Neural progenitor cell (in vitro differentiated cells): ENCODE measurements at regions not wholly inside any gene's neighbourhood (a gene's known extent, or its start where the extent isn't known, plus 50 kb on each side); places are given as distances from the start of the nearest gene placed in this dataset.

ENCODE experiments used
- DNase-seq: peaks from one replicate; pipeline ENCODE4 v3.0.0-alpha.2; 2016; ENCODE audit warnings: low spot score
- H2AFZ ChIP-seq: fragments of 200-600 bp; sonication (generic); replicated peaks from 2 replicates; pipeline ENCODE4 v1.6.1; 2016; ENCODE audit warnings: antibody characterized with exemption
- H3F3A ChIP-seq: fragments of 200-600 bp; sonication (generic); 2 replicates; pipeline ENCODE4 v1.6.1; 2016; ENCODE audit warnings: antibody characterized with exemption, low read depth
- H3K27ac ChIP-seq: fragments of 200-600 bp; sonication (generic); 2 replicates; pipeline ENCODE4 v1.5.1; 2016; ENCODE audit warnings: mild to moderate bottlenecking
- H3K27me3 ChIP-seq: fragments of 200-600 bp; sonication (generic); 2 replicates; pipeline ENCODE4 v1.6.1; 2016; ENCODE audit warnings: mild to moderate bottlenecking, moderate library complexity
- H3K36me3 ChIP-seq: fragments of 200-600 bp; sonication (generic); 2 replicates; pipeline ENCODE4 v1.5.1; 2016
- H3K4me1 ChIP-seq: fragments of 200-600 bp; sonication (generic); 2 replicates; pipeline ENCODE4 v1.6.1; 2016; ENCODE audit warnings: mixed run types
- H3K4me2 ChIP-seq: fragments of 200-600 bp; sonication (generic); 2 replicates; pipeline ENCODE4 v1.6.1; 2016
- H3K4me3 ChIP-seq: fragments of 200-600 bp; sonication (generic); 2 replicates; pipeline ENCODE4 v1.5.1; 2016
- H3K79me2 ChIP-seq: fragments of 200-600 bp; sonication (generic); 2 replicates; pipeline ENCODE4 v1.6.1; 2016; ENCODE audit warnings: low read depth
- H3K9ac ChIP-seq: fragments of 200-600 bp; sonication (generic); 2 replicates; pipeline ENCODE4 v1.6.1; 2016
- H3K9me3 ChIP-seq: fragments of 200-600 bp; sonication (generic); 2 replicates; pipeline ENCODE4 v1.5.1; 2016; ENCODE audit warnings: low read depth
- H4K20me1 ChIP-seq: fragments of 200-600 bp; sonication (generic); 2 replicates; pipeline ENCODE4 v1.6.1; 2016; ENCODE audit warnings: low read depth
- H3K27ac Mint-ChIP-seq: 3 replicates; pipeline ENCODE4 v1.8.0; 2021; ENCODE audit warnings: mixed read lengths
- H3K27me3 Mint-ChIP-seq: 2 replicates; pipeline ENCODE4 v1.8.0; 2022; ENCODE audit warnings: low read depth, mild to moderate bottlenecking, inconsistent platforms, moderate library complexity, mixed read lengths; ENCODE audit not compliant: insufficient read depth
- H3K36me3 Mint-ChIP-seq: 3 replicates; pipeline ENCODE4 v1.8.0; 2021; ENCODE audit warnings: mixed read lengths
- H3K4me1 Mint-ChIP-seq: 3 replicates; pipeline ENCODE4 v1.8.0; 2021; ENCODE audit warnings: mixed read lengths
- H3K4me3 Mint-ChIP-seq: 3 replicates; pipeline ENCODE4 v1.8.0; 2021; ENCODE audit warnings: mild to moderate bottlenecking, moderate library complexity, mixed read lengths
- H3K9me3 Mint-ChIP-seq: 3 replicates; pipeline ENCODE4 v1.8.0; 2020; ENCODE audit warnings: mixed read lengths
- CTCF ChIP-seq: fragments of 200-600 bp; sonication (generic); IDR thresholded peaks from 2 replicates; pipeline ENCODE4 v1.5.1; 2017; ENCODE audit warnings: antibody characterized with exemption, mild to moderate bottlenecking
- EZH2 ChIP-seq: fragments of 200-600 bp; sonication (generic); IDR thresholded peaks from 2 replicates; pipeline ENCODE4 v1.6.1; 2017; ENCODE audit warnings: antibody characterized with exemption, mild to moderate bottlenecking, moderate library complexity
- EZH2phosphoT487 ChIP-seq: fragments of 200-600 bp; sonication (generic); IDR thresholded peaks from 2 replicates; pipeline ENCODE4 v1.6.1; 2017; ENCODE audit warnings: antibody characterized with exemption

GRCh38 chr22:49349841-49350381, 477.8 kb downstream of the BRD1 start:
- H3K36me3 Mint-ChIP-seq: no peaks in the 10 kb centered on the region
- DNase-seq: no peak
- H3K9me3 Mint-ChIP-seq: no peaks in the 10 kb centered on the region
- Histone ChIP-seq H3K79me2 (no peaks in the 10 kb centered on the region), H3K9ac (no peak overlapping the region), H3K4me3 (no peak overlapping the region), H2AFZ (no peak overlapping the region), H3K9me3 (no peaks in the 10 kb centered on the region), H3K27me3 (no peaks in the 10 kb centered on the region), H3K36me3 (no peaks in the 10 kb centered on the region), H3K4me2 (no peak overlapping the region), H3K27ac (no peak overlapping the region), H3F3A (no peaks in the 10 kb centered on the region), H4K20me1 (no peaks in the 10 kb centered on the region), H3K4me1 (peaks cover 1% of the 10 kb centered on the region)
- peaks cover 14% of the 10 kb centered on the region for H3K4me1 Mint-ChIP-seq
- TF ChIP-seq EZH2: no peak
- no peak for TF ChIP-seq EZH2phosphoT487
- TF ChIP-seq CTCF: no peak
- H3K27me3 Mint-ChIP-seq: peaks cover 2% of the 10 kb centered on the region
- no peak overlapping the region for H3K4me3 Mint-ChIP-seq
- no peak overlapping the region for H3K27ac Mint-ChIP-seq

GRCh38 chr22:49349181-49349835, 478.4 kb downstream of the BRD1 start:
- Histone ChIP-seq H3K4me2 (no peak overlapping the region), H3K4me3 (no peak overlapping the region), H3K36me3 (no peaks in the 10 kb centered on the region), H3K27me3 (no peaks in the 10 kb centered on the region), H3K27ac (no peak overlapping the region), H4K20me1 (no peaks in the 10 kb centered on the region), H3K9me3 (no peaks in the 10 kb centered on the region), H3K4me1 (peaks cover 7% of the 10 kb centered on the region), H2AFZ (no peak overlapping the region), H3F3A (no peaks in the 10 kb centered on the region), H3K9ac (no peak overlapping the region), H3K79me2 (no peaks in the 10 kb centered on the region)
- no peaks in the 10 kb centered on the region for H3K36me3 Mint-ChIP-seq
- peaks cover 18% of the 10 kb centered on the region for H3K4me1 Mint-ChIP-seq
- TF ChIP-seq EZH2phosphoT487 (no peak), EZH2 (no peak), CTCF (no peak)
- peaks cover 3% of the 10 kb centered on the region for H3K27me3 Mint-ChIP-seq
- no peak overlapping the region for H3K27ac Mint-ChIP-seq
- no peaks in the 10 kb centered on the region for H3K9me3 Mint-ChIP-seq
- H3K4me3 Mint-ChIP-seq: no peak overlapping the region
- DNase-seq: no peak

- no peak for DNase-seq
- Histone ChIP-seq H2AFZ (no peak overlapping the region), H3K27me3 (no peaks in the 10 kb centered on the region), H4K20me1 (no peaks in the 10 kb centered on the region), H3K79me2 (no peaks in the 10 kb centered on the region), H3K4me2 (no peak overlapping the region), H3K9ac (no peak overlapping the region), H3K36me3 (no peaks in the 10 kb centered on the region), H3K4me3 (no peak overlapping the region), H3F3A (no peaks in the 10 kb centered on the region), H3K27ac (no peak overlapping the region), H3K9me3 (no peaks in the 10 kb centered on the region), H3K4me1 (peaks cover 11% of the 10 kb centered on the region)
- TF ChIP-seq EZH2phosphoT487 (no peak), CTCF (no peak), EZH2 (no peak)
- peaks cover 25% of the 10 kb centered on the region for H3K4me1 Mint-ChIP-seq
- H3K9me3 Mint-ChIP-seq: no peaks in the 10 kb centered on the region
- H3K27me3 Mint-ChIP-seq: peaks cover 8% of the 10 kb centered on the region
- no peak overlapping the region for H3K27ac Mint-ChIP-seq
- H3K36me3 Mint-ChIP-seq: no peaks in the 10 kb centered on the region
- H3K4me3 Mint-ChIP-seq: no peak overlapping the region
Measured at GRCh38 chr22:49348631-49349030, 479.0 kb downstream of the BRD1 start.
